MCF 10A (cell line): ENCODE measurements at regions not wholly inside any gene's neighbourhood (a gene's known extent, or its start where the extent isn't known, plus 50 kb on each side); places are given as distances from the start of the nearest gene placed in this dataset.

Experiments used
- BruUV-seq: library from RNA; stranded (reverse); fragments of 400-500 nt; replicated peaks from 2 replicates; lab custom pipeline; 2021; lab: Mats Ljungman, UMichigan
- CTCF ChIA-PET: fragments of 300-600 bp; sonication (Branson Sonifier 250); formaldehyde crosslinking; extraction: SDS; loops from one replicate; lab custom pipeline; 2021; ENCODE audit warnings: antibody characterized with exemption, inconsistent platforms; lab: Yijun Ruan, JAX
- POLR2A ChIA-PET: fragments of 300-600, 350-650 bp; sonication (Branson Sonifier 250); formaldehyde crosslinking; extraction: SDS; loops from one replicate; lab custom pipeline; 2020; ENCODE audit warnings: antibody characterized with exemption, inconsistent platforms; lab: Yijun Ruan, JAX
- DNase-seq: peaks from one replicate; pipeline ENCODE4 v3.0.0-alpha.2; 2018; ENCODE audit not compliant: unreplicated experiment
- H3K27ac Mint-ChIP-seq: one replicate; pipeline ENCODE4 v1.8.0; 2022; ENCODE audit warnings: mild to moderate bottlenecking, low read depth, mixed read lengths; ENCODE audit not compliant: unreplicated experiment
- H3K27me3 Mint-ChIP-seq: one replicate; pipeline ENCODE4 v1.8.0; 2022; ENCODE audit warnings: mixed read lengths; ENCODE audit not compliant: insufficient read depth, unreplicated experiment
- H3K36me3 Mint-ChIP-seq: one replicate; pipeline ENCODE4 v1.8.0; 2022; ENCODE audit warnings: mild to moderate bottlenecking, moderate library complexity, mixed read lengths; ENCODE audit not compliant: insufficient read depth, unreplicated experiment
- H3K4me1 Mint-ChIP-seq: one replicate; pipeline ENCODE4 v1.8.0; 2022; ENCODE audit warnings: mixed read lengths; ENCODE audit not compliant: insufficient read depth, unreplicated experiment
- H3K4me3 Mint-ChIP-seq: one replicate; pipeline ENCODE4 v1.8.0; 2022; ENCODE audit warnings: mild to moderate bottlenecking, moderate library complexity, mixed read lengths; ENCODE audit not compliant: unreplicated experiment
- H3K9me3 Mint-ChIP-seq: one replicate; pipeline ENCODE4 v1.8.0; 2022; ENCODE audit warnings: mixed read lengths; ENCODE audit not compliant: unreplicated experiment
- CTCF ChIP-seq: fragments of 200-600 bp; IDR thresholded peaks from one replicate; pipeline ENCODE4 v1.8.0; 2022; ENCODE audit warnings: antibody characterized with exemption, mild to moderate bottlenecking; ENCODE audit not compliant: unreplicated experiment
- intact Hi-C: fragments of 100-400 bp; cut with micrococcal nuclease; formaldehyde crosslinking; loops from 2 replicates; pipeline ENCODE4 v1.14.1; 2022

GRCh38 chr18:22695674-22696073 is 237.5 kb upstream of the RBBP8 start:
- H3K36me3 Mint-ChIP-seq = no peaks in the 10 kb centered on the region
- ChIA-PET CTCF (interaction anchor here (0.6 to 1.4 kb wide), 4 partner anchors 8 to 156 kb away, joined by 3 to 9 read pairs (median 3); no protein-coding TSS in a partner anchor), POLR2A (interaction anchor here (0.8 to 1.4 kb wide), 3 partner anchors 8 to 230 kb away, joined by 3 to 4 read pairs (median 4); no protein-coding TSS in a partner anchor)
- BruUV-seq = no TSS peak
- H3K27me3 Mint-ChIP-seq = no peaks in the 10 kb centered on the region
- intact Hi-C loops = no loop called here
- no peak for DNase-seq
- no peak overlapping the region for H3K27ac Mint-ChIP-seq
- H3K9me3 Mint-ChIP-seq = no peaks in the 10 kb centered on the region
- no peak for TF ChIP-seq CTCF
- peaks cover 8% of the 10 kb centered on the region for H3K4me1 Mint-ChIP-seq
- H3K4me3 Mint-ChIP-seq = no peak overlapping the region

DNA sequence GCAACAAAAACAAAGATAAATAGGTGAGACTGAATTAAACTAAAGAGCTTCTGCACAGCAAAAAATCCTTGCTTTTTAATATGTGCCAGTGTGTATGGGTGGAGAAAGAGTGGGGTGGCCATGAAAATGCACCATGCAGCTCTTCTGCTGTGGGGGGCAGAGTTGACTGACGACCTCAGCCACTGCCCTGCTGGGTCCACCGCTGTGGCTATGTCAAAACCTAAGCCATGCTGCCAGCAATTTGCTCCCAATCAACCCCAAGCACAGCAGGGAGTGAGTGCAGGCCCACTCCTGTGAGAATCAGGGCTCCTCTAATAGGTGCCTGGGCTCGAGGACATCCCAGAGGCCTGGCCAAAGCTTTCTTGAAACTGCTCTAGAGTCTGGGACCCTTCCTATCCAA is 235.6 kb upstream of the RBBP8 start:
- intact Hi-C loops = no loop called here
- Mint-ChIP-seq H3K4me1 (peaks cover 8% of the 10 kb centered on the region), H3K9me3 (no peaks in the 10 kb centered on the region), H3K36me3 (no peaks in the 10 kb centered on the region), H3K4me3 (no peak overlapping the region), H3K27ac (no peak overlapping the region), H3K27me3 (no peaks in the 10 kb centered on the region)
- DNase-seq = no peak
- no TSS peak for BruUV-seq
- no peak for TF ChIP-seq CTCF
- ChIA-PET POLR2A (no interaction called here), CTCF (no interaction called here)

DNA sequence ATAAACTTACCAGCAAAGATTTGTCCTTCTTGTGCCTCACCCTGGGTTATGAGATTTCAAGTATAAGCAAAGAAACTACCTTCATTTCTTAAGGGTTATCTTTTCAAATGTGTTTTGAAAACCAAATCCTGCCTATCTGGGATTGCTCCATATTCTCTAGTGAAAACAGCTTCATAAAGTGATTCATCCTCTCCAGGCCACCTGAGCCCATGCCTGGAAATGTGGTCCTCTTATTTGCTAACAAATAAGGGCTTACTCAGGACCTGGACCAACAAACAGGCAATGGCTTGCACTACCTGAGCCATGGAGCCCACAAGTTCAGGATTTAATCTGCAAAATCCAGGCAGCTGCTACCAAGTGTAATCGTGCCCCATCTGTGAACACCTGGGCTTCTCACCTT is 234.4 kb upstream of the RBBP8 start:
- DNase-seq = no peak
- H3K4me3 Mint-ChIP-seq = no peak overlapping the region
- no TSS peak for BruUV-seq
- ChIA-PET CTCF (interaction anchor here (1.2 kb wide), 1 partner anchor 785 kb away, joined by 3 read pairs; no protein-coding TSS in a partner anchor), POLR2A (no interaction called here)
- peaks cover 8% of the 10 kb centered on the region for H3K4me1 Mint-ChIP-seq
- intact Hi-C loops = no loop called here
- TF ChIP-seq CTCF = no peak
- no peaks in the 10 kb centered on the region for H3K36me3 Mint-ChIP-seq
- no peak overlapping the region for H3K27ac Mint-ChIP-seq
- H3K27me3 Mint-ChIP-seq = no peaks in the 10 kb centered on the region
- H3K9me3 Mint-ChIP-seq = no peaks in the 10 kb centered on the region

DNA sequence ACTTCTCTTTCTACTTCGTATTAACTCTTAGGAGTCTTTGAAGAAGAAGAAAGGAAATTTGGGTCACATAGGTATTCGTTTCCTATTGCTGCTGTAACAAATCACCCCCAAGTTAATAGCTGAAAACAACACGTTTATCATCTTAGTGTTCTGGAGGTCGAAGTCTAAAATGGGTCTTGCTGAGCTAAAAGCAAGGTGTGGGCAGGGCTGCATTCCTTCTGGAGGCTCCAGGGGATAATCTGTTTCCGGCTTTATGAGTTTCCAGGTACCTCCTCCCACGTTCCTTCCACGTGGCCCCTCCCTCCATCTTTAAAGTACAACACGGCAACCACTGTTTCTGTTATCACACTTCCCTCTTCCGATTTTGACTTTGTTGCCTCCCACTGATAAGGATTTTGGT is 233.5 kb upstream of the RBBP8 start:
- no peak for DNase-seq
- no peak overlapping the region for H3K4me3 Mint-ChIP-seq
- no peaks in the 10 kb centered on the region for H3K36me3 Mint-ChIP-seq
- intact Hi-C loops = loop anchor here (5.0 to 10.0 kb wide), 2 partner anchors 535 to 787 kb away; partner anchors contain the start of gene GATA6
- CTCF ChIA-PET = interaction anchor here (0.6 to 1.2 kb wide), 2 partner anchors 77 to 786 kb away, joined by 3 read pairs; no protein-coding TSS in a partner anchor
- no peaks in the 10 kb centered on the region for H3K9me3 Mint-ChIP-seq
- POLR2A ChIA-PET = interaction anchor here (1.0 kb wide), 1 partner anchor 8 kb away, joined by 3 read pairs; no protein-coding TSS in a partner anchor
- no peak overlapping the region for H3K27ac Mint-ChIP-seq
- H3K4me1 Mint-ChIP-seq = peaks cover 7% of the 10 kb centered on the region
- TF ChIP-seq CTCF = no peak
- no TSS peak for BruUV-seq
- H3K27me3 Mint-ChIP-seq = no peaks in the 10 kb centered on the region
